ENCODE measurements at regions not wholly inside any gene's neighbourhood (a gene's known extent, or its start where the extent isn't known, plus 50 kb on each side); places are given as distances from the start of the nearest gene placed in this dataset.

- TF ChIP-seq GATA2 (IDR thresholded peaks at IDR 0.05; ENCODE audit: low read depth, low read length) (no peak), GATA3 (IDR thresholded peaks at IDR 0.05; ENCODE audit: low read depth, low read length) (no peak)
Measured at GRCh38 chrX:10769195-10769594, 148.8 kb upstream of the MID1 start.

Measured in SH-SY5Y (cell line).